ENCODE measurements at regions not wholly inside any gene's neighbourhood (a gene's known extent, or its start where the extent isn't known, plus 50 kb on each side); places are given as distances from the start of the nearest gene placed in this dataset.

DNA sequence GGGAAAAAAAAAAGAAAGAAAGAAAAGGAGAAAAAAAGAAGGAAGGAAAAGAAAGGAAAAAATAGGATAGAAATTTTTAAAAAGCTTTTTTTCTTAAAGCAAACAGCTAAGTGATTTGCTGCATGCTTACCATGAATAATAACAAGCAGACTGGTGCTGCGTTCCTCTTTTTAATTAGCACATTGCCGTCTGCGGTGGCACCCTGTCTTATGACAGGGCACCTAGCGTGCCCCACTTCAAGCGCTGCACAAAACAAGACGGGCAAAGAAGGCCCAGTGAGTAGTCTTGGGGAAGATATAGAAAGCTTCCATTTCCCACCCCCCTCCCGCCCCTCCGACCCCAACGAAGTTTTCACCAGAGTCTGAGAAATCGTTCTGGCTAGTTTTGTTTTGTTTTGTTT, 513.9 kb downstream of the ZNF608 start:
- no peaks in the 10 kb centered on the region for H3K9me3 ChIP-seq
- no peak for TF ChIP-seq POLR2A (IDR thresholded peaks at IDR 0.05)
- TF ChIP-seq, protein P1, sequence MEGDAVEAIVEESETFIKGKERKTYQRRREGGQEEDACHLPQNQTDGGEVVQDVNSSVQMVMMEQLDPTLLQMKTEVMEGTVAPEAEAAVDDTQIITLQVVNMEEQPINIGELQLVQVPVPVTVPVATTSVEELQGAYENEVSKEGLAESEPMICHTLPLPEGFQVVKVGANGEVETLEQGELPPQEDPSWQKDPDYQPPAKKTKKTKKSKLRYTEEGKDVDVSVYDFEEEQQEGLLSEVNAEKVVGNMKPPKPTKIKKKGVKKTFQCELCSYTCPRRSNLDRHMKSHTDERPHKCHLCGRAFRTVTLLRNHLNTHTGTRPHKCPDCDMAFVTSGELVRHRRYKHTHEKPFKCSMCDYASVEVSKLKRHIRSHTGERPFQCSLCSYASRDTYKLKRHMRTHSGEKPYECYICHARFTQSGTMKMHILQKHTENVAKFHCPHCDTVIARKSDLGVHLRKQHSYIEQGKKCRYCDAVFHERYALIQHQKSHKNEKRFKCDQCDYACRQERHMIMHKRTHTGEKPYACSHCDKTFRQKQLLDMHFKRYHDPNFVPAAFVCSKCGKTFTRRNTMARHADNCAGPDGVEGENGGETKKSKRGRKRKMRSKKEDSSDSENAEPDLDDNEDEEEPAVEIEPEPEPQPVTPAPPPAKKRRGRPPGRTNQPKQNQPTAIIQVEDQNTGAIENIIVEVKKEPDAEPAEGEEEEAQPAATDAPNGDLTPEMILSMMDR (IDR thresholded peaks at IDR 0.05) = no peak
- no peak for DNase-seq
- no peak overlapping the region for H3K27ac ChIP-seq
- no peaks in the 10 kb centered on the region for H3K4me1 ChIP-seq
- H3K36me3 ChIP-seq = no peaks in the 10 kb centered on the region
- H3K27me3 ChIP-seq = no peaks in the 10 kb centered on the region
- H3K4me3 ChIP-seq = no peak overlapping the region

DNA sequence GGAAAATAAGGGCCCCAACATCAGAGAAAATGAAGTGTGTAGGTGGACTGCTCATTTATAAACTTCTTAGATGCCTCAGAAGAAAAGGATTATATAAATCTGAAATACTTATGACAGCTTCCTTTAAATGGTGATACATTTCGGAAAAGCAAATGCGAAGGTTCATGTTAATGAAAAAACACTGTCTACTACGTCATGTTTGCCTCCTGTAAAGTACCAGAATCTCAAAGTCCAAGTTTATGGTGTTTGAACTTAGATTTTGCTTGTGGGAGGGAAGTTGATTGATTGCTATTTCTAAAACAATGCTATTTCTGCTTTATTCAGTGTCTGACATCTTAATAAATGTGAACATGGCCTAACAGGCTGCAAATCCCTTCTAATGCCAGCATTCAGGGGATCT, 514.6 kb downstream of the ZNF608 start:
- Histone ChIP-seq H3K36me3 (no peaks in the 10 kb centered on the region), H3K27ac (no peak overlapping the region), H3K4me3 (no peak overlapping the region), H3K9me3 (no peaks in the 10 kb centered on the region), H3K4me1 (no peaks in the 10 kb centered on the region), H3K27me3 (no peaks in the 10 kb centered on the region)
- TF ChIP-seq POLR2A (IDR thresholded peaks at IDR 0.05) = no peak
- DNase-seq = no peak

DNA sequence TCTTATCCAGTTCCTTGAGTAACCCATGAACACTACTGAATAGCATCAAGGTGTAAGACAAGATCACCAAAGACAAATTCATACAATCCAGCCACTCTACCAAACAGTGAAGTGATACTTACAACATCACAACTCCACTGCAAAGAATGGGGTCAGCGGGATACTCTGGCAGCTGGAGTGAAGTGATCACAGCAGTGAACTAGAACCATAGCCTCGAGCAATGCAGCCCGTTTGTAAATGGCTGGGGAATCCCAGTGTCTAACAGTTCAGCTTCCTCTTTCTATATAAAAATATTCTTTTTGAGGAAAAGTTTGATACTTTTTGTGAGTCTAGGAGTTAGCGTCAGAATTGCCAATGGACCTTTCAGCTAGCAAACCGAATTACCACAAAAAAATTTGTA, 515.2 kb downstream of the ZNF608 start:
- no peak overlapping the region for H3K27ac ChIP-seq
- H3K27me3 ChIP-seq = no peaks in the 10 kb centered on the region
- no peaks in the 10 kb centered on the region for H3K9me3 ChIP-seq
- no peaks in the 10 kb centered on the region for H3K36me3 ChIP-seq
- no peaks in the 10 kb centered on the region for H3K4me1 ChIP-seq
- no peak overlapping the region for H3K4me3 ChIP-seq
- no peak for DNase-seq
- TF ChIP-seq, protein P1 (IDR thresholded peaks at IDR 0.05) = no peak
- no peak for TF ChIP-seq POLR2A (IDR thresholded peaks at IDR 0.05)

DNA sequence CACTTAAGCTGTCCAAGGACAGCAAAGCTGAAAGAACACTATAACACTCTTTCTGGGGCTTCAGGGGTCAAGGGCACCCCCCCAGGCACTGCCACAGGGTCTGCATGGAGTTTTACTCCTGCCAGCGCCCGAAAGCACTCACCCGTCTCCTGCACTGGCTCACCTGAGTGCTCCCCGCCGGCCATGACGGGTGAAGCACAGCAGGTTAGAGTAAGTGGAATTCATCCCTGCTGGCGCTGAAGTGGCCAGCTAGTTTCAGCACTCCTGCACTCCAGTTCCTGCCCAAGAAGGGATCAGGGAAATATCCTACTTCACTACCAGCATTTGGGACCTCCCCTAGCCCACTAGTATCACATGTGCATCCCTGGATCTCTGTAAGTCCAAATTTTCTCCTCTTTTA, 516.0 kb downstream of the ZNF608 start:
- H3K4me1 ChIP-seq = no peaks in the 10 kb centered on the region
- H3K36me3 ChIP-seq = no peaks in the 10 kb centered on the region
- no peak for DNase-seq
- no peaks in the 10 kb centered on the region for H3K9me3 ChIP-seq
- no peaks in the 10 kb centered on the region for H3K27me3 ChIP-seq
- no peak overlapping the region for H3K4me3 ChIP-seq
- TF ChIP-seq POLR2A (IDR thresholded peaks at IDR 0.05) = no peak
- TF ChIP-seq, protein P1 (IDR thresholded peaks at IDR 0.05) = no peak
- no peak overlapping the region for H3K27ac ChIP-seq

DNA sequence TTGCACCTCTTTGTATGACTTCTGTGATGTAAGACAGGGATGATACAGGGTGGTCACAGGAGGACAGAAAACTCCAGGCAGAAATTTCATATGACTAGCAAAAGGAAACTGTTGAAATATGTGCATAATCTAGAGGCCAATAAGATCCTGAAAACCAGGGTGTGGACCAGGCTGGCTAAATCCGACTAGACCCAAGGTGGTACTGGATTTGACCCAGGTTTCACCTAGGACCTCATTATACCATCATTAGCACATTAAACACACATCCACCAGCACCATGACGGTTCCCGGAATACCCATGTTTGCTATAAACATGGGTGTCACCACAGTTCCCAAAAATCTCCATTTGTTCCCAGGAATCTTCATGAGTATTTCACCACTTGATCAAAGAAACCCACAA, 517.1 kb downstream of the ZNF608 start:
- H3K36me3 ChIP-seq = no peaks in the 10 kb centered on the region
- TF ChIP-seq, protein P1 (IDR thresholded peaks at IDR 0.05) = no peak
- H3K4me3 ChIP-seq = no peak overlapping the region
- H3K27ac ChIP-seq = no peak overlapping the region
- no peaks in the 10 kb centered on the region for H3K4me1 ChIP-seq
- H3K27me3 ChIP-seq = no peaks in the 10 kb centered on the region
- no peaks in the 10 kb centered on the region for H3K9me3 ChIP-seq
- no peak for DNase-seq

DNA sequence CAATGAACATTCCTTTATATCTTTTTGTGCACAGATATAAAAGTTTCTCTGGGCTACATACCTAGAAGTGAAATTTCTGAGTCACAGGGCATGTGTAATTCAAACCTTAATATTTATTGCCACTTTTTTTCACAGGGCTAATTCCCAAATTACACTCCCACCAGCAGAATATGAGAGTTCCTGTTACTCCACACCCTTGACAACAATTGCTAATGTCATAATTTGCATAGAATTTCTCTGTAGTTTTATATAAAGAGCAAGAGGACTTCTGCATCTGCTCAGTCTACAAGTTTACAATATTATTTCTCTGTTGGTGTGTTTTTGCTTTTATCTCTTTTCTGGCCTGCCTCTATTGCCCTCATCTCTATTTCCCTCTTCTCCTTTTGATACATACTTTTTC, 518.5 kb downstream of the ZNF608 start:
- H3K9me3 ChIP-seq = no peaks in the 10 kb centered on the region
- DNase-seq = no peak

More for the DNA sequence above, 518.5 kb downstream of the ZNF608 start:
- no peak overlapping the region for H3K4me3 ChIP-seq
- no peaks in the 10 kb centered on the region for H3K36me3 ChIP-seq
- H3K27ac ChIP-seq = no peak overlapping the region
- H3K27me3 ChIP-seq = no peaks in the 10 kb centered on the region
- H3K4me1 ChIP-seq = no peaks in the 10 kb centered on the region
- TF ChIP-seq, protein P1 (IDR thresholded peaks at IDR 0.05) = no peak
- TF ChIP-seq POLR2A (IDR thresholded peaks at IDR 0.05) = no peak
